H1 (cell line): ENCODE measurements at regions not wholly inside any gene's neighbourhood (a gene's known extent, or its start where the extent isn't known, plus 50 kb on each side); places are given as distances from the start of the nearest gene placed in this dataset.

Experiments
- ASH2L ChIP-seq: fragments of 200-600, 300-600 bp; sonication (generic); IDR thresholded peaks from one replicate; pipeline ENCODE4 v1.7.1; 2017; ENCODE audit warnings: low read length
- RAD21 ChIP-seq, 2 experiments: IDR thresholded peaks in 1 of 2; conservative IDR thresholded peaks in 1 of 2; 2 replicates each; pipeline ENCODE4 v1.6.1; 2011; ENCODE audit warnings: low read depth in 2 of 2, low read length in 2 of 2, improper control_type of control experiment in 1 of 2, inconsistent platforms in 1 of 2, mild to moderate bottlenecking in 1 of 2, moderate library complexity in 1 of 2
- RXRA ChIP-seq: IDR thresholded peaks from 2 replicates; pipeline ENCODE4 v1.6.1; 2011; ENCODE audit warnings: low read depth, mild to moderate bottlenecking, low read length, moderate library complexity; ENCODE audit not compliant: insufficient read depth
- SP4 ChIP-seq: IDR thresholded peaks from 2 replicates; pipeline ENCODE4 v1.6.1; 2012; ENCODE audit warnings: low read length, inconsistent platforms
- TF ChIP-seq, protein P1 (sequence below), 3 experiments: IDR thresholded peaks; 1 replicate in 2 of 3; 2 replicates in 1 of 3; pipeline versions ENCODE4 v1.5.1 to v1.6.1; 2011; ENCODE audit warnings: low read length in 3 of 3, mild to moderate bottlenecking in 3 of 3, inconsistent platforms in 2 of 3, low read depth in 1 of 3, moderate library complexity in 1 of 3; ENCODE audit not compliant: insufficient read depth in 1 of 3; ENCODE audit errors: control extremely low read depth in 1 of 3
- TF ChIP-seq, protein P2 (sequence below): IDR thresholded peaks from 2 replicates; pipeline ENCODE4 v1.6.1; 2011; ENCODE audit warnings: low read depth, mild to moderate bottlenecking, low read length; ENCODE audit not compliant: insufficient read depth

DNA sequence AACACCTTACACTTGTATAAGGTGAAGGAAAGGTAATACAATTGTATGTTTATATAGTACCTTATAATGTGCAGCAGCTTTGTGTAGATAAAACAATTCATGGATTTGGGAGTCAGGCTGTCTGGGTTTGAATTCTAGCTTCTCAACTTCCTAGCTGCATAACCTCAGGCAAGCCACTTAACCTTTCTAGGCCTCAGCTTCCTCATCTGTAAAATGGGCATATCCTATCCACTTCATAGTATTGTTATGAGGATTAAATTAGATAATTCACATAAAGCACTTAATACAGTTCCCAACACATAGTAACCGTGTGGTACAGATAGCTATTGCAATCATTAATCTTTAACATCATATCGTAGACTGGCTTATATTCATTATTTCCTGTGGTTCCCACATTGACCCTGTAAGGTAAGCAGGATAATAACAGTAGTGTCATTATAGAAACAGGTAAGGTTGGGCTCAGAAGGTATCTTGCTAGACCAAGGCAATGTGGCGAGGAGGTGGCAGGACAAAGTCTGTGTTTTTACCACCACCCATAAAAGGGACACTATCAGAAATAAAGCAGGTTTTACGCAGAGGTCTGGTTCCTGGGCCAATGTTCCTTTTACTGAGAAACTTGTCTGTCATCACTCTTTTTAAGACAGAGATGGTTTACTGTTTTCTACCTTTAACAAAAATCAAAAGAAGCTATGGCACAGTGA, 334.1 kb downstream of the RRAGC start (continued):
- TF ChIP-seq, protein P1, sequence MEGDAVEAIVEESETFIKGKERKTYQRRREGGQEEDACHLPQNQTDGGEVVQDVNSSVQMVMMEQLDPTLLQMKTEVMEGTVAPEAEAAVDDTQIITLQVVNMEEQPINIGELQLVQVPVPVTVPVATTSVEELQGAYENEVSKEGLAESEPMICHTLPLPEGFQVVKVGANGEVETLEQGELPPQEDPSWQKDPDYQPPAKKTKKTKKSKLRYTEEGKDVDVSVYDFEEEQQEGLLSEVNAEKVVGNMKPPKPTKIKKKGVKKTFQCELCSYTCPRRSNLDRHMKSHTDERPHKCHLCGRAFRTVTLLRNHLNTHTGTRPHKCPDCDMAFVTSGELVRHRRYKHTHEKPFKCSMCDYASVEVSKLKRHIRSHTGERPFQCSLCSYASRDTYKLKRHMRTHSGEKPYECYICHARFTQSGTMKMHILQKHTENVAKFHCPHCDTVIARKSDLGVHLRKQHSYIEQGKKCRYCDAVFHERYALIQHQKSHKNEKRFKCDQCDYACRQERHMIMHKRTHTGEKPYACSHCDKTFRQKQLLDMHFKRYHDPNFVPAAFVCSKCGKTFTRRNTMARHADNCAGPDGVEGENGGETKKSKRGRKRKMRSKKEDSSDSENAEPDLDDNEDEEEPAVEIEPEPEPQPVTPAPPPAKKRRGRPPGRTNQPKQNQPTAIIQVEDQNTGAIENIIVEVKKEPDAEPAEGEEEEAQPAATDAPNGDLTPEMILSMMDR (IDR thresholded peaks at IDR 0.05; ENCODE audit: control extremely low read depth in 1 of 3, insufficient read depth in 1 of 3, low read depth in 1 of 3, low read length in 3 of 3), result no peak
- TF ChIP-seq ASH2L (no peak), SP4 (no peak), RAD21 (IDR thresholded peaks at IDR 0.05 in 1 of 2, conservative IDR thresholded peaks at IDR 0.05 in 1 of 2; ENCODE audit: low read depth in 2 of 2, low read length in 2 of 2) (no peak), RXRA (no peak)
- TF ChIP-seq, protein P2, sequence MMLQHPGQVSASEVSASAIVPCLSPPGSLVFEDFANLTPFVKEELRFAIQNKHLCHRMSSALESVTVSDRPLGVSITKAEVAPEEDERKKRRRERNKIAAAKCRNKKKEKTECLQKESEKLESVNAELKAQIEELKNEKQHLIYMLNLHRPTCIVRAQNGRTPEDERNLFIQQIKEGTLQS, result no peak
